ENCODE measurements at regions not wholly inside any gene's neighbourhood (a gene's known extent, or its start where the extent isn't known, plus 50 kb on each side); places are given as distances from the start of the nearest gene placed in this dataset.

DNA sequence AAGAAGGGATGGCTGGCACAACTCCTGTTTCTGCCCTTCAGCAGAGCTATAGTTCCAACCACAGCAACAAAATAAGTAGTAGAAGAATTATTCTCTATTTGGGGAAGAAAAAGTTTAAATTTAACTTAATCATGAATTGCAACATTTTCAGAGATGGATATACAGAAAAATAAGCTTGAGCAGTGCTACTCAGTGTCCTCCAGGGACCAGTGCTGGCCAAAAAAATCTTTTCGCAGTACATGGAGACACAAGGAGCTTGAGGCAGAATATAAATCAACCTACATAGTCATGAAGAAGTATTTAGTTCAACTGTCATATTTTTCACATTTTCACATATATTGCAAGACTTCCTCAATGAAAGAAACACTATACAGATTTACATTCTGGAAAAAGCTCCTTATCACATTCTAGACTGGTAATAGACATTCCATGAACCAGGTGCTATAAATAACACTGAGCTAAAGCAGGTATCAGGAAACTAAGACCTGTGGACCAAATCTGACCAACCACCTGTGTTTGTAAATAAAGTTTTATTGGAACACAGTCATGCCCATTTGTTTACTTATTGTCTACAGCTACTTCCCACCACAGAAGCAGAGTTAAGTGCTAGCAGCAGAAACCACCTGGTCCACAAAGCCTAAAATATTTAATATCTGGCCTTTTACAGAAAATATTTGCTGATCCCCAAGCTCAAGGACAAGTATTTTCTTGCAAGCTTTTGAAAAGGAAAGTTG lies 101.9 kb downstream of the RGS21 start:
- no peak for FAIRE-seq
- TF ChIP-seq POLR2AphosphoS5 (IDR thresholded peaks at IDR 0.05; ENCODE audit: low read depth, low read length): no peak
- TF ChIP-seq TAF1 (IDR thresholded peaks at IDR 0.05; ENCODE audit: low read depth, low read length): no peak
- no peak for TF ChIP-seq POLR2A (IDR thresholded peaks at IDR 0.05; ENCODE audit: low read depth, low read length)
- TF ChIP-seq PAX5 (IDR thresholded peaks at IDR 0.05; ENCODE audit: insufficient read depth, low read length, severe bottlenecking): no peak
- TF ChIP-seq SPI1 (IDR thresholded peaks at IDR 0.05; ENCODE audit: low read depth, low read length): no peak
- no peak for TF ChIP-seq POU2F2 (IDR thresholded peaks at IDR 0.05; ENCODE audit: low read depth, low read length)
- DNase-seq (ENCODE audit: insufficient read length, low spot score): no peak

DNA sequence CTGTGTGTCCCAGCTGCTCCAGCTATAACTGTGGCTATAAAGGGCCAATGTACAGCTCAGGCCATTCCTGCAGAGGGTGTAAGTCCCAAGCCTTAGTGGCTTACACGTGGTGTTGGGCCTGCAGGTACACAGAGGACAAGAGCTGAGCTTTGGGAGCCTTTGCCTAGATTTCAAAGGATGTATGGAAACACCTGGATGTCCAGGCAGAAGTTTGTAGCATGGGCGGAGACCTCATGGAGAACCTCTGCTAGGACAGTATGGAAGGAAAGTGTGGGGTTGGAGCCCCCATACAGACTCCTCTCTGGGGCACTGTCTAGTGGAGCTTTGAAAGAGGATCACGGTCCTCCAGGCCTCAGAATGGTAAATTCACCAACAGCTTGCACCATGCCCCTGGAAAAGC lies 113.9 kb downstream of the RGS21 start:
- DNase-seq (ENCODE audit: insufficient read length, low spot score) (no peak), FAIRE-seq (no peak)
- no peak for TF ChIP-seq SPI1 (IDR thresholded peaks at IDR 0.05; ENCODE audit: low read depth, low read length)
- no peak for TF ChIP-seq PAX5 (IDR thresholded peaks at IDR 0.05; ENCODE audit: insufficient read depth, low read length, severe bottlenecking)
- TF ChIP-seq POLR2AphosphoS5 (IDR thresholded peaks at IDR 0.05; ENCODE audit: low read depth, low read length): no peak
- TF ChIP-seq POLR2A (IDR thresholded peaks at IDR 0.05; ENCODE audit: low read depth, low read length): no peak
- TF ChIP-seq POU2F2 (IDR thresholded peaks at IDR 0.05; ENCODE audit: low read depth, low read length): no peak
- no peak for TF ChIP-seq TAF1 (IDR thresholded peaks at IDR 0.05; ENCODE audit: low read depth, low read length)

- DNase-seq (ENCODE audit: insufficient read length, low spot score): no peak
- FAIRE-seq: no peak
- TF ChIP-seq PAX5 (IDR thresholded peaks at IDR 0.05; ENCODE audit: insufficient read depth, low read length, severe bottlenecking) (no peak), POLR2AphosphoS5 (IDR thresholded peaks at IDR 0.05; ENCODE audit: low read depth, low read length) (no peak), POLR2A (IDR thresholded peaks at IDR 0.05; ENCODE audit: low read depth, low read length) (no peak), SPI1 (IDR thresholded peaks at IDR 0.05; ENCODE audit: low read depth, low read length) (no peak), POU2F2 (IDR thresholded peaks at IDR 0.05; ENCODE audit: low read depth, low read length) (no peak), TAF1 (IDR thresholded peaks at IDR 0.05; ENCODE audit: low read depth, low read length) (no peak)
These were observed 118.9 kb downstream of the RGS21 start for GRCh38 chr1:192435704-192436103.

DNA sequence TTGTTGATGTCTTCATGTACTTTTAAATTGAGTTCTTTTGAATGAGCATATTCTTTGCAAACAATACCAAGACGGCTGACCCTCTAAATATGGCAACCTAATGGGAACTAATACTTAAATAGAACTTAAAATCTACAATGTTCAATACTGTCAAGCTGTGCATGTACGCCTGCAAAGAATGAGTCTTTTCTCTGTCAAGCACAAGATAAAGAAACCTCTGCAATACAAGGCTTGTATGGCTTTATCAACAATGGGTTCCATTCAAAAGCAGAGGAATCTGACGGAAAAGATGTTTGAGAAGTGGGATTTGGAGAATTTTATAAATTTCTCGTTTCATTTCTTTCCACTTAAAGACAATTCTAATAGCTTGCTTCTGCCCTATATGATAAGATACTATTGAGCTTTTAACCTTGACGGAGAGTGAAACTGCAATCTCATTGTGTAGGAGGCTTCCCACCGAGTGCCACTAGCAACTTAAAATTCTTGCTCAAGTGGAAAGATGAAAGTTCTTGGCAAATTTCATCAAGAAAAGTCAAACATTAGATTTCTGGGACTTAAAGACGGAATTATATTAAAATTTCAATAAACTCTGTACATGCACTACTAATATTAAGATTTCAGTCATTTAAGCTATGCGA lies 119.8 kb downstream of the RGS21 start:
- TF ChIP-seq TAF1 (IDR thresholded peaks at IDR 0.05; ENCODE audit: low read depth, low read length) (no peak), SPI1 (IDR thresholded peaks at IDR 0.05; ENCODE audit: low read depth, low read length) (no peak)
- DNase-seq (ENCODE audit: insufficient read length, low spot score): no peak
- no peak for FAIRE-seq

DNA sequence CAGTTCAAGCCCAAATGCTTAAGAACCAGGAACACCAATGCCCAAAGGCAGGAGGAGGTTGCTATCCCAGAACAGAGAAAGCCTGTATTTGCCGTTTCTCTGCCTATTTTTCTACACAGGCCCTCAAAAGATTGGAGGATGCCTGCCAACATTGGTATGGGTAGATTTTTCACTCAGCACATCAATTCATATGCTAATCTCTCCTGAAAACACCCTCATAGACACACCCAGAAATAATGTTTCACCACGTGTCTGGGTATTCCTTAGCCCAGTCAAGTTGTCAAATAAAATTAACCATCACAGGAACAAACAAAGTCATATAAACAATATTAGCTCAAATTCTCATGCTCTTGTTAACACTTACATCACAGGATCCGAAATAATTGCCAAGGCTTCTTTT lies 121.9 kb downstream of the RGS21 start:
- TF ChIP-seq POU2F2 (IDR thresholded peaks at IDR 0.05; ENCODE audit: low read depth, low read length) (no peak), POLR2AphosphoS5 (IDR thresholded peaks at IDR 0.05; ENCODE audit: low read depth, low read length) (no peak), SPI1 (IDR thresholded peaks at IDR 0.05; ENCODE audit: low read depth, low read length) (no peak), POLR2A (IDR thresholded peaks at IDR 0.05; ENCODE audit: low read depth, low read length) (no peak), TAF1 (IDR thresholded peaks at IDR 0.05; ENCODE audit: low read depth, low read length) (no peak)
- FAIRE-seq: no peak
- DNase-seq (ENCODE audit: insufficient read length, low spot score): no peak

DNA sequence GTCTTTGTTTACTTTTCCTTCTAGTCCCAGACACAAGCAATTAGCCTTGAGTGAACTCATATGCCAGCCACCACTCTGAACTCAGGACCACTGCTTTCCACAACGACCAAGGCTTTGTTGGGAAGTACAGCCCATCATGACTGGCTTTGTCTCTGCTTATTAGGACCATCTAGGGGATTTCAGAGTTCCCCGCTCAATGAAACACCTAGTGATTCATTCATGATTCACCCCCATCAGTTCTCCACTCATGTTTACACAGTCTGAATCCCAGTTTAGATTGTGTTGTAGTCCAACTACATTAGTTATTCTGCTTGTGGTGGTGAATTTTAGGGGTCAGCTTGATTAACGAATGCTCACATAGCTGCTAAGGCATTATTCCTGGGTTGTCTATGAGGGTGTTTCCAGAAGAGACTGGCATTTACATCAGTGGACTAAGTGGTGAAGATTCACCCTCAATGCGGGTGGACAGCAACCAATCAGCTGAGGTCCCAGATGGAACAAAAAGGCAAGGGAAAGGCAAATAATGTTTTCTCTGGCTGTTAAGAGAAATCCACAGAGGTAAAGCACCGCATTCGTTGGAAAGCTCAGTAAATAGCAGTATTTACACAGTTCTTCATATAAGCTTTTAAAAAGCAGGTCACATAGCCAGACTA lies 122.7 kb downstream of the RGS21 start:
- DNase-seq (ENCODE audit: insufficient read length, low spot score): no peak
- TF ChIP-seq POLR2A (IDR thresholded peaks at IDR 0.05; ENCODE audit: low read depth, low read length) (no peak), POLR2AphosphoS5 (IDR thresholded peaks at IDR 0.05; ENCODE audit: low read depth, low read length) (no peak), SPI1 (IDR thresholded peaks at IDR 0.05; ENCODE audit: low read depth, low read length) (no peak), TAF1 (IDR thresholded peaks at IDR 0.05; ENCODE audit: low read depth, low read length) (no peak), POU2F2 (IDR thresholded peaks at IDR 0.05; ENCODE audit: low read depth, low read length) (no peak), PAX5 (IDR thresholded peaks at IDR 0.05; ENCODE audit: insufficient read depth, low read length, severe bottlenecking) (no peak)
- FAIRE-seq: no peak

- no peak for DNase-seq (ENCODE audit: insufficient read length, low spot score)
- no peak for FAIRE-seq
These were observed 124.7 kb downstream of the RGS21 start for GRCh38 chr1:192441492-192441891.

DNA sequence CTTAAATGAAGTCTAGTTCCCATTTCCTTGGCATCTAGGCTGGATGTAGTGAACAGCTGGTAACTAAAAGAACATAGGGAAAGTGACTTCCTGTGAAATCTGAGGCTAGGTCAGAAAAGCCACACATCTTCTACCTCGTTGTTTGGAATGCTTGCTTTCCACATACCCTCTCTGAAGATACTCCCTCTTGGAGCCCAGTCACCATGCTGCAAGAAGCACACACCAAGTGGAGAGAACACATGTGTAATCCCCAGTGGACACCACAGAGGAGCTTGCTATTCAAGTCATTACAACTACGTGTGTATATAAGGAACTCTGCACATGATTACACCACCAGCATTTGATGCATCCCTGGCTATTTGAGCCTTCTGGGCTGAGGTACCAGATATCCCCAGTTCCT lies 125.9 kb downstream of the RGS21 start:
- FAIRE-seq: no peak
- no peak for TF ChIP-seq PAX5 (IDR thresholded peaks at IDR 0.05; ENCODE audit: insufficient read depth, low read length, severe bottlenecking)
- no peak for TF ChIP-seq SPI1 (IDR thresholded peaks at IDR 0.05; ENCODE audit: low read depth, low read length)
- TF ChIP-seq POU2F2 (IDR thresholded peaks at IDR 0.05; ENCODE audit: low read depth, low read length): no peak
- TF ChIP-seq TAF1 (IDR thresholded peaks at IDR 0.05; ENCODE audit: low read depth, low read length): no peak
- TF ChIP-seq POLR2AphosphoS5 (IDR thresholded peaks at IDR 0.05; ENCODE audit: low read depth, low read length): no peak
- no peak for TF ChIP-seq POLR2A (IDR thresholded peaks at IDR 0.05; ENCODE audit: low read depth, low read length)
- DNase-seq (ENCODE audit: insufficient read length, low spot score): no peak

More at GRCh38 chr1:192441492-192441891, 124.7 kb downstream of the RGS21 start:
- no peak for TF ChIP-seq POLR2AphosphoS5 (IDR thresholded peaks at IDR 0.05; ENCODE audit: low read depth, low read length)
- TF ChIP-seq TAF1 (IDR thresholded peaks at IDR 0.05; ENCODE audit: low read depth, low read length): no peak
- no peak for TF ChIP-seq POU2F2 (IDR thresholded peaks at IDR 0.05; ENCODE audit: low read depth, low read length)
- TF ChIP-seq SPI1 (IDR thresholded peaks at IDR 0.05; ENCODE audit: low read depth, low read length): no peak
- TF ChIP-seq POLR2A (IDR thresholded peaks at IDR 0.05; ENCODE audit: low read depth, low read length): no peak
- no peak for TF ChIP-seq PAX5 (IDR thresholded peaks at IDR 0.05; ENCODE audit: insufficient read depth, low read length, severe bottlenecking)

DNA sequence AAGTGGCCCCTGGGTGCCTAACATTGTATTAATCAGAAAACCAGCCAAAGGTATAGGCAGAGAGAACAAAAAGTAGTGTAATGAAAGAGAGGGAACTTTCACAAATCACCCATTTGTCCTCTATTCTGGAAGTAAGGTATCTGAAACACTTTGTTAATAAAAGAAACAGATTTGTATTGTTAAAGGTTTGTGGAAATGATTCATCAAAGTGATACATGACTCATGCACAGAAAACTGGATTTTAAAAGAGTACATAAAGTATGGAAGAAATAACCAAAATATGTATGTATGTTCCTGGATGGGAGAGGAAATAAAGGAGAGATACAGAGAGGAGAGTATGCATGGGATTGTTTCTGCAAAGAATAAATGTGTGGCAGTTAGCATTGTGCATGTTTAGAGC lies 126.8 kb downstream of the RGS21 start:
- no peak for FAIRE-seq
- TF ChIP-seq SPI1 (IDR thresholded peaks at IDR 0.05; ENCODE audit: low read depth, low read length) (no peak), POU2F2 (IDR thresholded peaks at IDR 0.05; ENCODE audit: low read depth, low read length) (no peak), POLR2A (IDR thresholded peaks at IDR 0.05; ENCODE audit: low read depth, low read length) (no peak), POLR2AphosphoS5 (IDR thresholded peaks at IDR 0.05; ENCODE audit: low read depth, low read length) (no peak), TAF1 (IDR thresholded peaks at IDR 0.05; ENCODE audit: low read depth, low read length) (no peak), PAX5 (IDR thresholded peaks at IDR 0.05; ENCODE audit: insufficient read depth, low read length, severe bottlenecking) (no peak)
- DNase-seq (ENCODE audit: insufficient read length, low spot score): no peak

All from GM12891 (cell line).